ENCODE measurements at regions not wholly inside any gene's neighbourhood (a gene's known extent, or its start where the extent isn't known, plus 50 kb on each side); places are given as distances from the start of the nearest gene placed in this dataset.
"Not testable (repeated sequence)": the region's sequence is repeated elsewhere in the genome, so short reads cannot be mapped to it uniquely, and the experiment has no call there.

- no peak for DNase-seq
Observed at GRCh38 chr15:88997531-88997930, 84.4 kb upstream of the MFGE8 start.

GRCh38 chr15:88998980-88999713 is 86.0 kb upstream of the MFGE8 start:
- DNase-seq, result no peak

- DNase-seq, result not testable (repeated sequence)
Observed at GRCh38 chr15:89001708-89002275, 86.5 kb upstream of the ABHD2 start.

- DNase-seq, result no peak
Observed at GRCh38 chr15:89002281-89002761, 85.9 kb upstream of the ABHD2 start.

- no peak for DNase-seq
Observed at GRCh38 chr15:89002830-89003229, 85.4 kb upstream of the ABHD2 start.

- DNase-seq, result no peak
Observed at GRCh38 chr15:89003865-89004725, 84.2 kb upstream of the ABHD2 start.

GRCh38 chr15:89004726-89005030 is 83.6 kb upstream of the ABHD2 start:
- DNase-seq, result no peak

GRCh38 chr15:89007527-89007926 is 80.7 kb upstream of the ABHD2 start:
- not testable (repeated sequence) for DNase-seq

- no peak for DNase-seq
Observed at GRCh38 chr15:89007989-89008388, 80.3 kb upstream of the ABHD2 start.

- no peak for DNase-seq
Observed at GRCh38 chr15:89009080-89009479, 79.2 kb upstream of the ABHD2 start.

- DNase-seq, result no peak
Observed at GRCh38 chr15:89015412-89016097, 72.7 kb upstream of the ABHD2 start.

- no peak for DNase-seq
Observed at GRCh38 chr15:89016549-89017041, 71.7 kb upstream of the ABHD2 start.

GRCh38 chr15:89017370-89018066 is 70.7 kb upstream of the ABHD2 start:
- peak; percentile 70 for DNase-seq

- no peak for DNase-seq
Observed at GRCh38 chr15:89018207-89018606, 70.0 kb upstream of the ABHD2 start.

GRCh38 chr15:89019436-89019835 is 68.8 kb upstream of the ABHD2 start:
- DNase-seq, result no peak

GRCh38 chr15:89021224-89021623 is 67.0 kb upstream of the ABHD2 start:
- DNase-seq, result no peak

GRCh38 chr15:89021886-89022285 is 66.4 kb upstream of the ABHD2 start:
- not testable (repeated sequence) for DNase-seq

- no peak for DNase-seq
Observed at GRCh38 chr15:89023311-89023961, 64.8 kb upstream of the ABHD2 start.

GRCh38 chr15:89024418-89024817 is 63.8 kb upstream of the ABHD2 start:
- DNase-seq, result no peak

- DNase-seq, result no peak
Observed at GRCh38 chr15:89026167-89026566, 62.1 kb upstream of the ABHD2 start.

GRCh38 chr15:89028036-89028435 is 60.2 kb upstream of the ABHD2 start:
- DNase-seq, result no peak

GRCh38 chr15:89030311-89030710 is 57.9 kb upstream of the ABHD2 start:
- no peak for DNase-seq

Measured in NCI-H345 (cell line).